PC-3 (cell line): ENCODE measurements at regions not wholly inside any gene's neighbourhood (a gene's known extent, or its start where the extent isn't known, plus 50 kb on each side); places are given as distances from the start of the nearest gene placed in this dataset.

Experiments
- ATAC-seq: fragments of 200-7000 bp; cut with Tn5 transposase; 2 replicates; pipeline ENCODE4 v1.9.1; 2020; ENCODE audit warnings: mild to moderate bottlenecking, moderate library complexity
- BruUV-seq: library from RNA; stranded (reverse); fragments of 400-500 nt; replicated peaks from 2 replicates; lab custom pipeline; 2021; lab: Mats Ljungman, UMichigan
- CTCF ChIA-PET: fragments of 300-600 bp; sonication (Branson Sonifier 250); formaldehyde crosslinking; loops from one replicate; lab custom pipeline; 2022; ENCODE audit warnings: antibody characterized with exemption; lab: Charles Lee
- POLR2A ChIA-PET: fragments of 300-600 bp; sonication (Branson Sonifier 250); formaldehyde crosslinking; loops from one replicate; lab custom pipeline; 2022; ENCODE audit warnings: antibody characterized with exemption; ENCODE audit not compliant: unreplicated experiment; lab: Charles Lee
- DNase-seq: peaks from one replicate; pipeline ENCODE4 v3.0.0-alpha.2; 2015
- H2AFZ ChIP-seq: fragments of 300-600 bp; sonication (generic); 2 replicates; pipeline ENCODE4 v1.6.0; 2016; ENCODE audit warnings: antibody characterized with exemption, low read length
- H3F3A ChIP-seq: fragments of 300-600 bp; sonication (generic); one replicate; pipeline ENCODE4 v1.6.0; 2017; ENCODE audit warnings: antibody characterized with exemption, low read length, control low read depth, mild to moderate bottlenecking; ENCODE audit not compliant: unreplicated experiment
- H3K27ac ChIP-seq: fragments of 300-600 bp; sonication (generic); 2 replicates; pipeline ENCODE4 v1.5.1; 2016; ENCODE audit warnings: mild to moderate bottlenecking, low read length
- H3K27me3 ChIP-seq: fragments of 300-600 bp; sonication (generic); 2 replicates; pipeline ENCODE4 v1.6.1; 2016; ENCODE audit warnings: low read length, mixed read lengths
- H3K36me3 ChIP-seq: fragments of 300-600 bp; sonication (generic); 2 replicates; pipeline ENCODE4 v1.6.1; 2016; ENCODE audit warnings: low read depth, mixed run types, low read length, mixed read lengths
- H3K4me1 ChIP-seq: fragments of 300-600 bp; sonication (generic); 2 replicates; pipeline ENCODE4 v1.5.1; 2016; ENCODE audit warnings: low read length; ENCODE audit not compliant: insufficient read depth
- H3K4me2 ChIP-seq: fragments of 300-600 bp; sonication (generic); 2 replicates; pipeline ENCODE4 v1.6.0; 2016; ENCODE audit warnings: low read length
- H3K4me3 ChIP-seq: fragments of 300-600 bp; sonication (generic); 2 replicates; pipeline ENCODE4 v1.5.1; 2016; ENCODE audit warnings: mild to moderate bottlenecking, low read length, mixed read lengths
- H3K79me2 ChIP-seq: fragments of 300-600 bp; sonication (generic); 2 replicates; pipeline ENCODE4 v1.6.1; 2017; ENCODE audit warnings: low read length, mixed read lengths
- H3K9ac ChIP-seq: fragments of 300-600 bp; sonication (generic); 2 replicates; pipeline ENCODE4 v1.6.0; 2016; ENCODE audit warnings: mild to moderate bottlenecking, low read length
- H3K9me2 ChIP-seq: fragments of 300-600 bp; sonication (generic); replicated peaks from 2 replicates; pipeline ENCODE4 v1.6.1; 2016; ENCODE audit warnings: mixed run types, low read length, mixed read lengths
- H3K9me3 ChIP-seq: fragments of 300-600 bp; sonication (generic); 2 replicates; pipeline ENCODE4 v1.6.1; 2016; ENCODE audit warnings: low read length, mixed read lengths
- H4K20me1 ChIP-seq: fragments of 300-600 bp; sonication (generic); 2 replicates; pipeline ENCODE4 v1.6.1; 2016; ENCODE audit warnings: low read length, mixed read lengths
- CTCF ChIP-seq: fragments of 300-600 bp; sonication (generic); conservative IDR thresholded peaks from 2 replicates; pipeline ENCODE4 v1.5.1; 2017; ENCODE audit warnings: antibody characterized with exemption, low read depth, mild to moderate bottlenecking, low read length
- EZH2 ChIP-seq: fragments of 300-600 bp; sonication (generic); IDR thresholded peaks from one replicate; pipeline ENCODE4 v1.6.1; 2017; ENCODE audit warnings: antibody characterized with exemption, mild to moderate bottlenecking, low read length; ENCODE audit not compliant: unreplicated experiment
- EZH2phosphoT487 ChIP-seq: fragments of 300-600 bp; sonication (generic); IDR thresholded peaks from 2 replicates; pipeline ENCODE4 v1.6.1; 2018; ENCODE audit warnings: mild to moderate bottlenecking, antibody characterized with exemption, low read length, borderline replicate concordance
- intact Hi-C: fragments of 100-400 bp; cut with micrococcal nuclease; formaldehyde crosslinking; loops from 2 replicates; pipeline ENCODE4 v1.9.0; 2023

- TF ChIP-seq EZH2 = no peak
- no peak for TF ChIP-seq CTCF
- TF ChIP-seq EZH2phosphoT487 = no peak
- no peak overlapping the region for H3K4me3 ChIP-seq
- no peaks in the 10 kb centered on the region for H3K9me2 ChIP-seq
- ATAC-seq = no peak
- no peak overlapping the region for H3K27ac ChIP-seq
- ChIA-PET POLR2A (no interaction called here), CTCF (no interaction called here)
- no peaks in the 10 kb centered on the region for H3K36me3 ChIP-seq
- no peaks in the 10 kb centered on the region for H3K79me2 ChIP-seq
- H3K9ac ChIP-seq = no peak overlapping the region
- no peak for DNase-seq
- H2AFZ ChIP-seq = 0 out of 2 replicates have a peak overlapping the region, but pooled peaks have one; percentile 4
- H3K9me3 ChIP-seq = no peaks in the 10 kb centered on the region
- no peaks in the 10 kb centered on the region for H4K20me1 ChIP-seq
- no TSS peak for BruUV-seq
- intact Hi-C loops = no loop called here
- H3F3A ChIP-seq = no peaks in the 10 kb centered on the region
- H3K4me2 ChIP-seq = no peak overlapping the region
- H3K4me1 ChIP-seq = no peaks in the 10 kb centered on the region
- no peaks in the 10 kb centered on the region for H3K27me3 ChIP-seq
Observed at GRCh38 chr18:29301048-29301447, 1124.1 kb upstream of the CDH2 start.

- H3K9me2 ChIP-seq = no peaks in the 10 kb centered on the region
- CTCF ChIA-PET = no interaction called here
- H3K27me3 ChIP-seq = no peaks in the 10 kb centered on the region
- H3K36me3 ChIP-seq = no peaks in the 10 kb centered on the region
- no peaks in the 10 kb centered on the region for H3K79me2 ChIP-seq
- H3K27ac ChIP-seq = no peak overlapping the region
- TF ChIP-seq EZH2 = no peak
- no peak for TF ChIP-seq CTCF
- no peak for TF ChIP-seq EZH2phosphoT487
- H4K20me1 ChIP-seq = no peaks in the 10 kb centered on the region
- DNase-seq (no peak), ATAC-seq (no peak)
- no peaks in the 10 kb centered on the region for H3K4me1 ChIP-seq
- intact Hi-C loops = no loop called here
- no peak overlapping the region for H3K9ac ChIP-seq
- no peak overlapping the region for H2AFZ ChIP-seq
- no TSS peak for BruUV-seq
- no peak overlapping the region for H3K4me3 ChIP-seq
- H3K9me3 ChIP-seq = no peaks in the 10 kb centered on the region
- POLR2A ChIA-PET = no interaction called here
- H3F3A ChIP-seq = no peaks in the 10 kb centered on the region
- H3K4me2 ChIP-seq = no peak overlapping the region
Observed at GRCh38 chr18:29285471-29285870, 1108.5 kb upstream of the CDH2 start.

GRCh38 chr18:29271501-29271900 is 1094.6 kb upstream of the CDH2 start:
- Histone ChIP-seq H3K36me3 (no peaks in the 10 kb centered on the region), H3K27ac (no peak overlapping the region), H3K4me3 (no peak overlapping the region), H3K9me2 (no peaks in the 10 kb centered on the region), H4K20me1 (no peaks in the 10 kb centered on the region), H3K27me3 (no peaks in the 10 kb centered on the region), H3K9me3 (no peaks in the 10 kb centered on the region), H2AFZ (no peak overlapping the region), H3K79me2 (no peaks in the 10 kb centered on the region), H3K4me2 (peak overlapping the region; percentile 13; the same call in 1 of the 2 replicates), H3F3A (no peaks in the 10 kb centered on the region), H3K4me1 (peaks cover 5% of the 10 kb centered on the region; the same call in 1 of the 2 replicates), H3K9ac (no peak overlapping the region)
- ATAC-seq (peak; percentile 45), DNase-seq (peak; percentile 29)
- TF ChIP-seq EZH2phosphoT487 (no peak), CTCF (no peak), EZH2 (no peak)
- CTCF ChIA-PET = no interaction called here
- BruUV-seq = no TSS peak
- intact Hi-C loops = no loop called here
- POLR2A ChIA-PET = no interaction called here
